Tibial nerve (tissue), 4 donors: ENCODE measurements at regions not wholly inside any gene's neighbourhood (a gene's known extent, or its start where the extent isn't known, plus 50 kb on each side); places are given as distances from the start of the nearest gene placed in this dataset.

Experiments used
- CTCF ChIP-seq, 5 experiments: fragments of 200-600 bp in 3 of 5; fragments of 450-650 bp in 2 of 5; sonication (generic) in 3 of 5; IDR thresholded peaks; one replicate each; pipeline ENCODE4 v1.5.1; 2016 to 2019; ENCODE audit warnings: antibody characterized with exemption in 5 of 5, mild to moderate bottlenecking in 3 of 5, moderate library complexity in 2 of 5
- EP300 ChIP-seq, 2 donors: sonication (generic); formaldehyde crosslinking; IDR thresholded peaks; one replicate each; pipeline ENCODE4 v1.6.1; 2017; ENCODE audit warnings: antibody characterized with exemption in 2 of 2, mild to moderate bottlenecking in 1 of 2
- POLR2A ChIP-seq, 2 donors: fragments of 450-650 bp; IDR thresholded peaks; one replicate each; pipeline ENCODE4 v1.6.1; 2017; ENCODE audit warnings: antibody characterized with exemption in 2 of 2, mild to moderate bottlenecking in 2 of 2, moderate library complexity in 2 of 2

- TF ChIP-seq CTCF (IDR thresholded peaks at IDR 0.05) (no peak), POLR2A (IDR thresholded peaks at IDR 0.05) (no peak), EP300 (IDR thresholded peaks at IDR 0.05) (no peak)
Observed at GRCh38 chr1:36641776-36642175, 159.1 kb upstream of the CSF3R start.
